COLO668 (cell line): ENCODE measurements at regions not wholly inside any gene's neighbourhood (a gene's known extent, or its start where the extent isn't known, plus 50 kb on each side); places are given as distances from the start of the nearest gene placed in this dataset.
"Not testable (repeated sequence)": the region's sequence is repeated elsewhere in the genome, so short reads cannot be mapped to it uniquely, and the experiment has no call there.

ENCODE experiments used
- DNase-seq: peaks from one replicate; lab custom pipeline; 2025; ENCODE audit not compliant: unreplicated experiment; lab: John Stamatoyannopoulos, UW

DNA sequence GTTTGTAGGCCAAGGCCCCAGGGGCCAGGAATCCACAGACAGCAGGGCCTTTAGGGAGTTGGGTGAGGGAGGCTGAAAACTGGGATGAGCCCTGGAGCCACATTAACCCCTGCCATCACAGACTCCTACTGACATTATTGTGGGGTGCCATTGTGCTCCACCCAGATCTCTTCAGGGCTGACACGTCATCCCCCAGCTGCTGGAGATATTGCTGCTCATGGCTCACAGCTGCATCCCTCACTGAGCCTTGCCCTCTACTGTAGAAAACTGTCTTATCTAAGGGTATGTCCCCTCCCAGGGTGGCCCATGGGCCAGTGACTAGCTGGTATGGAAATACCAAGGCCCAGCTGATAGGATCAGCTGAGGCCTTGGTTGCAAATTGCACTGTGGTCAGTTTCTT, 87.3 kb upstream of the PRR23C start:
- DNase-seq: no peak

DNA sequence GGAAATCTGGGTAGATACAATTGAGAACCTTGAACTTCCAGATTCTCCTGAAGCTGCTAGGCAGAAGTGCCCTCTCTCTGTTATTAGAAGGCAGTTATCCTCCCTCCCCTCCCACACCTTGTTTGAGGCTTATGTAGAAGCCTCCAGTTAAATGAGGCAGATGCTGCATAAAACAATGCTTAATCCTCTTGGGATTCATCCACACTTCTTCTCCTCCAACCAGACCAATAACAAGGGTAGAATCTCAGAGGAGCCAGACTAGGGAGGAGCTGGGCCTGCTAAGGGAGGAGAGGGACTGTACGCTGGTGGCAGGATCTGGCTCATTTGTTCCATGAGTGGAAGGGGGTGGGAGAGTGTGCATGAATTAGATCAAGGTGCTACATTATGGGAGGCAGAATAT, 88.3 kb upstream of the PRR23C start:
- no peak for DNase-seq

DNA sequence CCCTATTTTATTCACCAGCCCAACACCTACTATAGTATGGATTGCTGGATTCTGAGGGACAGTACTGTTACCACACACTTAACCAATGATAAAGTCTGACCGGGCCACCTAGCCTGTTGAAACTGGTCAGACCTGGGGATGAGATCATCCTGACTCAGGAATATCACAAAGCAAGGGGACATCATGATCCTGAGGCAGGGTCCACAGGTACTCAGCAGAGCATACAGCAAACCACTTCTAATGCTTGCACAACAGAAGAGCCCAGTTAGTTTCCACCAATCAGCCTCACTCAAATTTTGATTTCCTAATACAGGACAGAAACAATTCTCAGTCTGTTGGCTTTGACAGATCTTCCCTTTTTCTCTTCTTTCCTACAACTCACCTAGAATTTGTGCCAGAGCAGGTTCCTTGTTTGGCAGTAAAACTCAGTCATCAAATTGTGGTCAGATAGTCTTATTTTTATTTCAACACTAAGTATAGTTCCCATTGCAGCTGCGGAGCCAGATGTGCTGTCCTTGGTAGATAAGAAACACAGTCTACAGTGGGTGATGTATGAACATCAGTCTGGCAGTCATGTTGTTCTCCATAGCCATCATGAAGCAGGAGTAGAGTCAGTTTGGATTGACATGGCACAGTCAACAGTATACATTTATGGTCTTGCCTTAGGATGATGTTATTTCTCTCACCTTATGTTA, 90.1 kb upstream of the PRR23C start:
- DNase-seq: no peak

DNA sequence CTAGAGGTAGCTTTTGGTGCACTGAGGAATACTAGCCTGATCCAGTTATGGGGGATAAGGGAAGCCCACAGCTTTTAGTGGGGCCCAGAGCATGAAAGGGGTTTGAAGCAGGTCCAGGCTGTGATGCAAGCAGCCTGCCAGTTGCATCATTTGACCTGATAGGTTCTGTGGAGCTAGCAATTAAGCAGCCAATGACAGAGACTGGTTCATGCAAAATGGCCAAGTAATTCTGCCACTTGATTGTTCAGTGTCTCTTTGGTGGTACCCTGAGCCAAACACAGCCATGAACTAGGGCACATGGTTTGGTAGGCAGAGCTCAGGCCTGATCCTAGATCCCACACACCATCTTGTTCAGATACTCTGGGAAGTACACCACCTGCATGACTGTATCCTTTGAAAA, 91.0 kb upstream of the PRR23C start:
- no peak for DNase-seq

DNA sequence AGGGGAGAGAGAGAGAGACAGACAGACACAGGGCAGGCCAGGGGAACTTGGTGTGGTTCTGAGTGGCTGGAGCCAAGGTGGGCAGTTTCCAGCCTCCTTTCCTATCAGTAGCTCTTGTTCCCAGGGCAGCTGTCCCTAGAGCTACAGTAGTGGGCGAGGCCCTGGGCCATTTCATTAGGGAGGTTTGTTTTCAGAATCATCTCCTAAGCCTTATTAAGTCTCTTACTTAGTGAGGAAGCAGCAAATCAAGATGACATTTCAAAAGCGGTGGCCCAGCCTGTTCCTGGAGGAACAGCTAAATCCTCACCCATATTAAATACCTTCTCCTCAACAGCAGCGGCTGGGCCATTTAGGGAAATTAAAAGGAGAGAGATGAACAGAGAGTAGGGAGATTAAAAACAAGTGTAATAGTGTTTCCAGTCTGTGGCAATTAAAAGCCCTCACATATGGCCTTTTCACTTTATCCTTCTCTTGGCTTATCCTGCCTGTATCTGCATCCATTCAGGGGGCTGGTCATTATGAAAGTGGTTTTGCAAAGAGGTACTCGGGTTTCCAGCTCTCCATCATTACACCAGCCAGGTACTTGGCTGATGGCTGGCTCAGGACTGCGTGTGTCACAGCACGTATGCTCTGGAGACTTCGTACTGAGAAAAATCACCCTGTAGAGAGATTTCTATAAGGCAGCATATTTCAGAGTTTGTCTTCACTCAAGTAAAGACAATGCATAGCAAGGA, 91.9 kb upstream of the PRR23C start:
- no peak for DNase-seq

DNA sequence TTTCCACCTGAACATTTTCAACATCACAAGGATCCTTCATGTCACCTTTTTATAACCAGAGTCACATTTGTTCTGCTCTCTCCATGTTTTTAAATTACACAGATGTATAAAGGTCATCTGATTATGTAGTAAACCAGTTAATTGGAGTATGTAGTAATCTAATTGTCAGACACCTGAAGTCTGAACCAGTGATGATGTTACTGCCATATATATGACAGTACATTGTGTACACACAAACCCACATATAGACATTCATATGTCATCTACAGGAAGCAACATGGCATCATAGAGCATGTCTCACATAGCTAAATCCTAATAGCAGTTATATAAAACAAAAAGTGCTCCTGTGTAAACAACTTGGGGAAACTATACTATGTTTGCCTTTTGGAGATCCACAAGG, 95.9 kb upstream of the PRR23C start:
- no peak for DNase-seq

DNA sequence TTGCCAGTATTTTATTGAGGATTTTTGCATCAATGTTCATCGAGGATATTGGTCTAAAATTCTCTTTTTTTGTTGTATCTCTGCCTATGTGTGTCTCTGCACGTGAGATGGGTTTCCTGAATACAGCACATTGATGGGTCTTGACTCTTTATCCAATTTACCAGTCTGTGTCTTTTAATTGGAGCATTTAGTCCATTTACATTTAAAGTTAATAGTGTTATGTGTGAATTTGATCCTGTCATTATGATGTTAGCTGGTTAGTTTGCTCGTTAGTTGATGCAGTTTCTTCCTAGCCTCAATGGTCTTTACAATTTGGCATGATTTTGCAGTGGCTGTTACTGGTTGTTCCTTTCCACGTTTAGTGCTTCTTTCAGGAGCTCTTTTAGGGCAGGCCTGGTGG, 101.3 kb upstream of the PRR23C start:
- DNase-seq: not testable (repeated sequence)

DNA sequence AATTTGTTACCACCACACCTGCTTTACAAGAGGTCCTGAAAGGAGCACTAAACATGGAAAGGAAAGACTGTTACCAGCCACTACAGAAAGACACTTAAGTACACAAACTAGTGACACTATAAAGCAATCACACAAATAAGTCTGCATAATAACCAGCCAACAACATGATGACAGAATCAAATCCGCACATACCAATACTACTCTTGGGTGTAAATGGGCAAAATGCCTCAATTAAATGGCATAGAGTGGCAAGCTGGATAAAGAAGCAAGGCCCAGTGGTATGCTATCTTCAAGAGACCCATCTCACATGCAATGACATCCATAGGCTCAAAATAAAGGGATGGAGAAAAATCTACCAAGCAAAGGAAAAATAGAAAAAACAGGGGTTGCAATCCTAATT, 106.8 kb upstream of the PRR23C start:
- no peak for DNase-seq

DNA sequence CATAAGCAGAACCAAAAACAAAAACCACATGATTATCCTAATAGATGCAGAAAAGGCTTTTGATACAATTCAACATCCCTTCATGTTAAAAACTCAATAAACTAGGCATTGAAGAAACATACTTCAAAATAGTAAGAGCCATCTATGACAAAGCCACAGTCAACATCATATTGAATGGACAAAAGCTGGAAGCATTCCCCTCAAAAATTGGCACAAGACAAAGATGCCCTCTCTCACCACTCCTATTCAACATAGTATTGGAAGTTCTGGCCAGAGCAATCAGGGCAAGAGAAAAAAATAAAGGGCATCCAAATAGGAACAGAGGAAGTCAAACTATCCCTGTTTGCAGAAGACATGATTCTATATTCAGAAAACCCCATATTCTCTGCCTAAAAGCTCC, 108.7 kb upstream of the PRR23C start:
- not testable (repeated sequence) for DNase-seq

DNA sequence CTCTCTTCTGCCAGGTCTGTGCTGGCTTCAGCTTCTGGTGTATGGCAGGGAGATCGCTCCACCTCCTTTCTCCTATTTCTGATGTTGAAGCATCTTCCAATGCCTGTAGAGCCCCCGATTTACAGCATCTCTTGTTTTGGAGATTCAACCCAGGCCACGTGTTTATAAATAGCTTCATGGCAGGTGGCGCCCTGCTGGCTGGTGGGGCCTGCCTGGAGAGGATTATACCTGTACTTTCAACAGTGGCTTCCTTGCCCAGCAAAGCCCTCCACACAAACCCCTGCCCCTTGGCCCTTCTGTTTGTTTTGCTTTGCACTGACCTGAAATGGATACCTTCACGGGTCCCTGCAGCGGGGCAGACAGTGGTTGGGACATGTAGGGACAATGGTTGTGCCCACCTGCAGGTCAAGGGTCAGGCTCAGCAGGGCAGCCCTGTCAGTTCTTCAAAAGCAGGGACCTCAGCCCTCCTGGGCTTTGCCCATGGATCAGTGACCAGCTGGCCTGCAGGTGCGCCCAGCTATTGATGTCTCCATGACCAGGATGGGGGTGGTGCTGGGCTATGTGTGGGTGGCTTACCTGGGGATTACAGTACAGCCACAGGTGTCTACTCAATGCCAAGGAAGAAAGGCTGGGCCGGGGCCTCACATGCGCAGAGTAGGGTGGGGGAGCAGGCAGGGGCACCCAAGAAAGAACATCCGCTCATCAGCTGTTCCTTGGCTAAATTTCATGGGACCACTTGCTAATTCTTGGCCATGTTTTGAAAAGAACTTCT, 112.7 kb upstream of the PRR23C start:
- no peak for DNase-seq

DNA sequence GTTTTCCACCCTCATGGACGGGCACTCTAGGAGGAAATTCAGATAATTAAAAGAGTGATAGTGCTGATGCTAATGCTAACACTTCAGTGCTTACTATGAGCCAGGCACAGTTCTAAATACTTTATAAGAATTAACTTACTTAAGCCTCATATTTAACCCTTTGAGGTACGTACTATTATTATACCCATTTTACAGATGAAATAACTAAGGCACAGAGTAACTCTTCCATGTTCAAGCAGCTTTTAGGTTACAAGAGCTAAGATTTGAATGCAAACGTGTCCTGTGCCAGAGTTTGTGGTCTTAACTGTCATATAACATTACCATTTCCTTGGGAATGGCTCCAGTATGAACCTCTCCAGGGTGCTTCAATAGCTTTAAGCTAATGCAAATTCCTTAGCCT, 114.7 kb upstream of the PRR23C start:
- DNase-seq: no peak

DNA sequence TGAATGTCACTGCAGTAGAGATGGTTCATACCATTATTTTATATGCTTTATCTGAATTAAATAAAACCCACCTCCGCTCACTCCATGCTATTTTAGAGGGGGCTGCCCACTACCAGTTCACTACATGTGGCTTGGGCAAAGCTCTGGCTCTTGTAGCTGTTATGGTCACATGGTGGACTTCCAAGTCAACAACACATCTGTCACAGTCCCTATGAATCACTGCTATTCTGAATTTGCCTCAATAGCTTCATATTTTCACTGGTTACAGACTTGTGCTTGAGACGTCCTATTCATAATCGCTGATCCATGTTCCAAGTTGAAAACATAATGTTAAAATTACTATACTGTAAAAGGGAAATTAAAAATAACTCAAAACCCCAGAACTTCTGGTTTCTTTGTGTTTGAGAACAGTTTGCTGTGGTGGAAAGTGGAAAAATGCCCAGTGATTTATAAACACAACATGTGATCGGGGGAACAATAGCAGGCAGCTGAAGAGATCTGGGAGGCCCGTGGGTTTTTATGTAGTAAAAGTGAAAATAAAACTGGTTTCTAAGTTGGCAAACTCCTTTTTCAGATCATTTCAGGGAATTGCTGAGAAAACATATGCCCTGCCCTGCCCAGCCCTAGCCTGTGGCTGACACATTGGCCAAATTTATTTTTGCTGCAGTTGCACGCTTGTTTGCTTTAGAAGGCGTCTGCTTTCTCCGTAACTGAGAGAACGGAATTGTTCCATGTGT, 128.8 kb upstream of the PRR23C start:
- no peak for DNase-seq

DNA sequence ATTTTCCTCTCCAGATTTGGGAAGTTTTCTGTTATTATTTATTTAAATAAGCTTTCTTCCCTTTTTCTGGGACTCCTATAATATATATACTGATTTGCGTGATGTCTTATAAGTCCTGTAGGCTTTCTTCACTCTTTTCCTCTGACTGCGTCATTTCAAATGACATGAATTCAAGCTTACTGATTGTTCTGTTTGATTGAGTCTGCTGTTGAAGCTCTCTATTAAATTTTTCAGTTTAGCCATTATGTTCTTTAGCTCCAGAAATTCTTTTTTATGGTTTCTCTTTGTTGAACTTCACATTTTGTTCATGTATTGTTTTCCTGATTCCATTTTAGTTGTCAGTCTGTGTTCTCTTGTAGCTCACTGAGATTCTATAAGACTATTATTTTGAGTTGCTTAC, 135.8 kb upstream of the PRR23C start:
- no peak for DNase-seq

DNA sequence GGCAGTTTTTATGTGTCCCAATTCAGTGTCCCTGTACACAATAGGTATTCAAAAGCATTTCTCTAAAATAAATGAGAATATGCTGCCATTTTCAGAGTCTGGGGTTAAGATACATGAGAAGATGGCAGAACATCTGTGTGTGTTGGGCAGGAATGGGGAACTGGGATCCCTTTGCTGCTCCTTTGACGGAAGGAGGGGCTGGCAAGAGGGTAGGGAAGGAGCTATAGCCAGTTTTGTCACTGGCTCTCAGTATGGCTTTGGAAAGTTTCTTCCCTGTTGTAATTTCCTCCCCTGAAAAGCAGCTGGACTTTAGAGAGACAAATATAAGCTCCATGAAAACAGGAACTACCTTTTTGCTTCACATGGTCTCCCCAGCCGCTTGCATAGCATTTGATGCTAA, 137.5 kb upstream of the PRR23C start:
- DNase-seq: no peak

DNA sequence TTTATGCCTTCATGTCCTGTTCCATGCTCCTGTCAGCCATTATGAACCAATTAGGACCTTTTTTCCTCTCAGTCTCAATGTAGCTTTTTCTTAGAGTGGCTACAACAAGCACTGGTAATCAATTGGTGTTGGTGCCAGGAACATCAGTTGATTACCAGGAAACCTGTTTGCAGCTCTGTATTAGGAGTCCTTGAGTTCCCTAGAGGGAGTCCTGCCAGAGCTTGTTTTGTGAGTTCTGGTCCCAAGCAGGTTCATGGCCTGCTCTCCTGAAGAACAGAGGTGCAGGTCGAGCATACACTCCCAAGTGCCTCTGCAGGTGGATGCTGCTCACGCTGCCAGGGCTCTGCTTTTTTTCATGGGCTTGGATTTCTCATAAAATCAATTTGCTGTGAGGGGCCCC, 137.9 kb upstream of the PRR23C start:
- DNase-seq: no peak

DNA sequence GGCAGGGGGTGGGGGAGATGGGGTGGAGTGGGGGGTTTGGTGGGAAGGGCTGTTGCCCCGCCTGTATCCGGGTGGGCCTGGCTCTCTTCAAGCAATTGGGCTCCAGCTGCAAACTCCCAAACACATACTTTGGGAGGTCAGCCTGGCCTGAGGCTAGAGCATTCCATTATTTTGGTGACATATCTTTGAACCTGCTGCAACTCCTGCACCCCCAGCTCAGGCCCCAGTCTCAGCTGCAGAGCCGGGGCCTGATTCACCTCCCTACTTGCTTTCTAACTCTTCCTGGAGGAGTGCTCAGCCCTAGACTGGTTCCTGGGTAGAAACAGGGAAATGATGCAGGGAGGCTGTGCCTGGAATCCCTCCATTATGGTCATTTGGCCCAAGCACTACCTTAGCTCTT, 140.8 kb upstream of the PRR23C start:
- DNase-seq: no peak

DNA sequence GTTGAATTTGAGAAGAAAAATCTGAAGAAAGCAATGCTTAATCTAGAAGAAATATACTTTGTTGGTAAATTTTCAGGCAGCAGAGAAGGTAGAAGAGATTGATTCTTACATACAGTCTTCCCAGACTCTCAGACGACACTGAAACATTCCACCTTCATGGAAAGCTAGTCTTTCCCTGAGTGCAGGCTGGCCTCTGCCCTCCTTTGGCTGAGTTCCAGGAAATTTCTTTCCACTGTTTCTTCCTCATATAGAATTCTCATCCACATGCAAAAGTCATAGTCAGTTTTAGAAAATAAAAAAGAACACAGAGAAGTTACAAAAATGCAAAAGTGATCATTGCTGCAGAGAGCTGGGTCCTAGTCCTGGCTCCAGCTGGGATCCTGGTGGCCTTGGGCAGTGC, 142.5 kb upstream of the PRR23C start:
- no peak for DNase-seq

DNA sequence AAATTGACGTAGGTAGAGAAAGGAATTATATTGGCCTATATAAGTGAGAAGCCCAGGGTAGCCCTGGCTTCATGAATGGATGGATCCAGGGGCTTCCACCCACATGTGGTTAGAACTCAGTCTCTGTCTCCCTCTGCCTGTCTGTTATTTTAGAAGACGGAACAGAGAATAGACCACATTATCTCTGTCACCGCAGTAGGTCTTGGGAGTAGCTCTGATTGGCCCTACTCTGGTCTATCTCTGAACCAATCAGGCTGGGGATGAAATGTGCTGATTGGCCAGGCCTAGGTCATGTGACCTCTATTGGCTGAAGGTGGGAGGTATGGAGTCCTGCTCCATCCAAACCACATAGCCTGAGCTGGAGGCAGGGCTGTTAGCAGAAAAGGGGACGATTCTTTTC, 143.0 kb upstream of the PRR23C start:
- DNase-seq: no peak

DNA sequence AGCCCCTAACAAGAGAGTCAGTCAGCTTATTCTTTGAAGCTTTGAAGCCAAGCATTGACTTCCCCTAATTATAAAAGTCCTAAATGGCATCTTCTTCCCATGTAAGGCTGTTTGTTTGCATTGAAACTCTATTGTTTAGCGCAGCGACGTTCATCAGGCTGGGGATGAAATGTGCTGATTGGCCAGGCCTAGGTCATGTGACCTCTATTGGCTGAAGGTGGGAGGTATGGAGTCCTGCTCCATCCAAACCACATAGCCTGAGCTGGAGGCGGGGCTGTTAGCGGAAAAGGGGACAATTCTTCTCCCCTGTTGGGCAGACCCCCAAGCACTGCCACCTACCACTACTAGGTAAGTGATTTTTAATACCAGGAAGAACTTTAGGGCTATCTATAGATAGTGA, 145.3 kb upstream of the PRR23C start:
- DNase-seq: no peak

DNA sequence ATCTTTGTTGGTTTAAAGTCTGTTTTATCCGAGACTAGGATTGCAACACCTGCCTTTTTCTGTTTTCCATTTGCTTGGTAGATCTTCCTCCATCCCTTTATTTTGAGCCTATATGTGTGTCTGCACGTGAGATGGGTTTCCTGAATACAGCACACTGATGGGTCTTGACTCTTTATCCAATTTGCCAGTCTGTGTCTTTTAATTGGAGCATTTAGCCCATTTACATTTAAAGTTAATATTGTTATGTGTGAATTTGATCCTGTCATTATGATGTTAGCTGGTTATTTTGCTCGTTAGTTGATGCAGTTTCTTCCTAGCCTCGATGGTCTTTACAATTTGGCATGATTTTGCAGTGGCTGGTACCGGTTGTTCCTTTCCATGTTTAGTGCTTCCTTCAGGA, 149.4 kb upstream of the MRPS22 start:
- not testable (repeated sequence) for DNase-seq

DNA sequence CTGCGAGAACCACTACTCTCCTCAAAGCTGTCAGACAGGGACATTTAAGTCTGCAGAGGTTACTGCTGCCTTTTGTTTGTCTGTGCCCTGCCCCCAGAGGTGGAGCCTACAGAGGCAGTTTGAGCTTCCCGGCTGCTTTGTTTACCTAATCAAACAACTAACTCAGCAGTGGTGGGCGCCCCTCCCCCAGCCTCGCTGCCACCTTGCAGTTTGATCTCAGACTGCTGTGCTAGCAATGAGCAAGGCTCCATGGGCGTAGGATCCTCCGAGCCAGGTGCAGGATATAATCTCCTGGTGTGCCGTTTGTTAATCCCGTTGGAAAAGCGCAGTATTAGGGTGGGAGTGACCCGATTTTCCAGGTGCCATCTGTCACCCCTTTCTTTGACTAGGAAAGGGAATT, 147.7 kb upstream of the MRPS22 start:
- not testable (repeated sequence) for DNase-seq
